RWPE2 (cell line): ENCODE measurements at regions not wholly inside any gene's neighbourhood (a gene's known extent, or its start where the extent isn't known, plus 50 kb on each side); places are given as distances from the start of the nearest gene placed in this dataset.

Source experiments
- ATAC-seq: fragments of 200-7000 bp; cut with Tn5 transposase; 3 replicates; pipeline ENCODE4 v1.9.1; 2021; ENCODE audit warnings: low read depth
- DNase-seq: peaks from one replicate; pipeline ENCODE4 v3.0.0-alpha.2; 2020; ENCODE audit warnings: low spot score
- H3K27ac ChIP-seq: fragments of 450-650 bp; 2 replicates; pipeline ENCODE4 v1.5.1; 2017; ENCODE audit warnings: mild to moderate bottlenecking; ENCODE audit not compliant: poor library complexity, severe bottlenecking
- H3K27me3 ChIP-seq: fragments of 250-450 bp; sonication (Bioruptor Pico); 2 replicates; pipeline ENCODE4 v1.5.1; 2021; ENCODE audit warnings: mild to moderate bottlenecking, moderate library complexity; ENCODE audit not compliant: insufficient read depth, poor library complexity, severe bottlenecking
- H3K36me3 ChIP-seq: fragments of 250-450 bp; sonication (Bioruptor Pico); 2 replicates; pipeline ENCODE4 v1.5.1; 2020; ENCODE audit warnings: low read depth, mild to moderate bottlenecking, moderate library complexity
- H3K4me1 ChIP-seq: fragments of 250-450 bp; sonication (Bioruptor Pico); 2 replicates; pipeline ENCODE4 v1.5.1; 2021; ENCODE audit warnings: mild to moderate bottlenecking, moderate library complexity; ENCODE audit not compliant: insufficient read depth, poor library complexity, severe bottlenecking
- H3K4me3 ChIP-seq: fragments of 250-450 bp; sonication (Bioruptor Pico); 2 replicates; pipeline ENCODE4 v1.5.1; 2021; ENCODE audit warnings: mild to moderate bottlenecking, moderate library complexity; ENCODE audit not compliant: severe bottlenecking
- H3K9me3 ChIP-seq: fragments of 250-450 bp; sonication (Bioruptor Pico); 2 replicates; pipeline ENCODE4 v1.5.1; 2021; ENCODE audit warnings: mild to moderate bottlenecking, moderate library complexity; ENCODE audit not compliant: severe bottlenecking
- TF ChIP-seq, protein P1 (sequence below): fragments of 450-650 bp; IDR thresholded peaks from one replicate; pipeline ENCODE4 v1.5.1; 2017; ENCODE audit warnings: mild to moderate bottlenecking, moderate library complexity; ENCODE audit not compliant: poor library complexity, severe bottlenecking

DNA sequence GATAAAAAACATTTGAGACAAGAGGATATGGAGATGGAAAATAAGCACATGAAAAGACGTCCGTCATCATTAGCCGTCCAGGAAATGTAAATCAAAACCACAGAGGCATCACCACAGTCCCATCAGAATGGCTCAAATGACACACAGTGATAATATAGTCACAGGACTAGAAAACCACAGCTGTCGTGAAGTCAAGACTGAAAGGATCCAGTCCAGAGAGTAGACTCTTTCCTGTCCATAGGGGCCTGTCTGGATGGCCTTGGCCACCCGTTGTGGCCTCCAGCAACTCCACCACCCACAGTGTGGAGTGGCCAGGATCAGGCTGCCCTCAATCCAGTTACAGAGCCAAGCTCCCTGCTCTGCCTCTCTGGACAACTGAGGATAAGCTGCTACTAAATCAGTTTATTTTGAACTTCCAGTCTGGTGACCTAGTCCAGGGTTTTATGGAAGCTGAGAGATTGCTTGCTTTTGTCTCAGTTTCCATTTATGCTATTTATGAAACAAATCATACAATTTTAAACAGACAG, 60.4 kb downstream of the RHOB start:
- Histone ChIP-seq H3K4me1 (peaks cover 12% of the 10 kb centered on the region), H3K9me3 (no peaks in the 10 kb centered on the region), H3K27ac (no peak overlapping the region), H3K4me3 (no peak overlapping the region), H3K36me3 (no peaks in the 10 kb centered on the region), H3K27me3 (no peaks in the 10 kb centered on the region)
- ATAC-seq (no peak), DNase-seq (peak; percentile 9)
- TF ChIP-seq, protein P1, sequence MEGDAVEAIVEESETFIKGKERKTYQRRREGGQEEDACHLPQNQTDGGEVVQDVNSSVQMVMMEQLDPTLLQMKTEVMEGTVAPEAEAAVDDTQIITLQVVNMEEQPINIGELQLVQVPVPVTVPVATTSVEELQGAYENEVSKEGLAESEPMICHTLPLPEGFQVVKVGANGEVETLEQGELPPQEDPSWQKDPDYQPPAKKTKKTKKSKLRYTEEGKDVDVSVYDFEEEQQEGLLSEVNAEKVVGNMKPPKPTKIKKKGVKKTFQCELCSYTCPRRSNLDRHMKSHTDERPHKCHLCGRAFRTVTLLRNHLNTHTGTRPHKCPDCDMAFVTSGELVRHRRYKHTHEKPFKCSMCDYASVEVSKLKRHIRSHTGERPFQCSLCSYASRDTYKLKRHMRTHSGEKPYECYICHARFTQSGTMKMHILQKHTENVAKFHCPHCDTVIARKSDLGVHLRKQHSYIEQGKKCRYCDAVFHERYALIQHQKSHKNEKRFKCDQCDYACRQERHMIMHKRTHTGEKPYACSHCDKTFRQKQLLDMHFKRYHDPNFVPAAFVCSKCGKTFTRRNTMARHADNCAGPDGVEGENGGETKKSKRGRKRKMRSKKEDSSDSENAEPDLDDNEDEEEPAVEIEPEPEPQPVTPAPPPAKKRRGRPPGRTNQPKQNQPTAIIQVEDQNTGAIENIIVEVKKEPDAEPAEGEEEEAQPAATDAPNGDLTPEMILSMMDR = no peak

GRCh38 chr2:20507711-20508110, 60.8 kb downstream of the RHOB start:
- TF ChIP-seq, protein P1 = no peak
- Histone ChIP-seq H3K36me3 (no peaks in the 10 kb centered on the region), H3K27ac (no peak overlapping the region), H3K27me3 (no peaks in the 10 kb centered on the region), H3K9me3 (no peaks in the 10 kb centered on the region), H3K4me3 (no peak overlapping the region), H3K4me1 (peaks cover 12% of the 10 kb centered on the region)
- ATAC-seq (no peak), DNase-seq (no peak)

- Histone ChIP-seq H3K9me3 (no peaks in the 10 kb centered on the region), H3K4me1 (peaks cover 16% of the 10 kb centered on the region), H3K36me3 (no peaks in the 10 kb centered on the region), H3K27ac (peak overlapping the region; percentile 61), H3K4me3 (no peak overlapping the region), H3K27me3 (no peaks in the 10 kb centered on the region)
- DNase-seq (no peak), ATAC-seq (no peak)
- TF ChIP-seq, protein P1 = no peak
These were observed 62.5 kb downstream of the RHOB start for GRCh38 chr2:20509301-20509769.

GRCh38 chr2:20509770-20510490, 63.1 kb downstream of the RHOB start:
- ATAC-seq (peak; percentile 78), DNase-seq (peak; percentile 56)
- TF ChIP-seq, protein P1 = no peak
- H3K4me3 ChIP-seq = no peak overlapping the region
- peak overlapping the region; percentile 61 for H3K27ac ChIP-seq
- H3K9me3 ChIP-seq = no peaks in the 10 kb centered on the region
- peaks cover 20% of the 10 kb centered on the region for H3K4me1 ChIP-seq
- no peaks in the 10 kb centered on the region for H3K27me3 ChIP-seq
- H3K36me3 ChIP-seq = no peaks in the 10 kb centered on the region

- TF ChIP-seq, protein P1 = no peak
- no peaks in the 10 kb centered on the region for H3K36me3 ChIP-seq
- H3K27me3 ChIP-seq = no peaks in the 10 kb centered on the region
- peak overlapping the region; percentile 61 for H3K27ac ChIP-seq
- ATAC-seq (no peak), DNase-seq (no peak)
- no peaks in the 10 kb centered on the region for H3K9me3 ChIP-seq
- H3K4me1 ChIP-seq = peaks cover 26% of the 10 kb centered on the region
- H3K4me3 ChIP-seq = no peak overlapping the region
These were observed 64.3 kb downstream of the RHOB start for GRCh38 chr2:20511130-20511529.
